A673 (cell line): ENCODE measurements at regions not wholly inside any gene's neighbourhood (a gene's known extent, or its start where the extent isn't known, plus 50 kb on each side); places are given as distances from the start of the nearest gene placed in this dataset.

Source experiments
- EZH2 ChIP-seq: fragments of 200-600 bp; sonication (generic); IDR thresholded peaks from 2 replicates; pipeline ENCODE4 v1.6.1; 2017; ENCODE audit warnings: borderline replicate concordance, low read depth, mild to moderate bottlenecking, mixed read lengths, antibody characterized with exemption, low read length; ENCODE audit not compliant: poor library complexity, severe bottlenecking
- TF ChIP-seq, protein P1 (sequence below): fragments of 300-800, 200-600 bp; sonication (generic); conservative IDR thresholded peaks from 2 replicates; pipeline ENCODE4 v1.5.1; 2017; ENCODE audit warnings: low read depth, mild to moderate bottlenecking, antibody characterized with exemption, low read length, moderate library complexity, mixed read lengths

DNA sequence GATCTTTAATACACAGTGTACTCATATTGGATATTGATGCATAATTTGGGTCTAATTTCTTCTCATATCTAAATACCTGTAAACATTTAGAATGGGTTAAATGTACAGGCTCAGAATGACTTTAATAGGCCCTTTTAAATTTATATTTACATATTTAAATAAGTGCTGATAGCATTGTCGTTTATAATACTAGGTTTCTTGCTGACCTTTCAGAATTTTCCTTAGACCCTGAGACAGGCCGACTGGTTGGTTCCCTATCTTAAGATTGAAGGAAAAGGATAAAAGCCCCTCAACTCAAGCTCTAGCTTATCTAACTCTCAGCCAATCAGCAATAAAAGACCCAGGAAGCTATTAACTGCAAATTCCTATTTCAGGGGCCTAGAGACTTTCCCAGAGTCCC is 67.8 kb upstream of the HNMT start:
- TF ChIP-seq EZH2: no peak
- TF ChIP-seq, protein P1, sequence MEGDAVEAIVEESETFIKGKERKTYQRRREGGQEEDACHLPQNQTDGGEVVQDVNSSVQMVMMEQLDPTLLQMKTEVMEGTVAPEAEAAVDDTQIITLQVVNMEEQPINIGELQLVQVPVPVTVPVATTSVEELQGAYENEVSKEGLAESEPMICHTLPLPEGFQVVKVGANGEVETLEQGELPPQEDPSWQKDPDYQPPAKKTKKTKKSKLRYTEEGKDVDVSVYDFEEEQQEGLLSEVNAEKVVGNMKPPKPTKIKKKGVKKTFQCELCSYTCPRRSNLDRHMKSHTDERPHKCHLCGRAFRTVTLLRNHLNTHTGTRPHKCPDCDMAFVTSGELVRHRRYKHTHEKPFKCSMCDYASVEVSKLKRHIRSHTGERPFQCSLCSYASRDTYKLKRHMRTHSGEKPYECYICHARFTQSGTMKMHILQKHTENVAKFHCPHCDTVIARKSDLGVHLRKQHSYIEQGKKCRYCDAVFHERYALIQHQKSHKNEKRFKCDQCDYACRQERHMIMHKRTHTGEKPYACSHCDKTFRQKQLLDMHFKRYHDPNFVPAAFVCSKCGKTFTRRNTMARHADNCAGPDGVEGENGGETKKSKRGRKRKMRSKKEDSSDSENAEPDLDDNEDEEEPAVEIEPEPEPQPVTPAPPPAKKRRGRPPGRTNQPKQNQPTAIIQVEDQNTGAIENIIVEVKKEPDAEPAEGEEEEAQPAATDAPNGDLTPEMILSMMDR: no peak
